Upper lobe of left lung (tissue), 6 donors: ENCODE measurements at regions not wholly inside any gene's neighbourhood (a gene's known extent, or its start where the extent isn't known, plus 50 kb on each side); places are given as distances from the start of the nearest gene placed in this dataset.

Experiments
- ATAC-seq, 2 donors: fragments of 200-7000 bp; cut with Tn5 transposase; one replicate each; pipeline ENCODE4 v1.9.1; 2022; ENCODE audit warnings: mild to moderate bottlenecking in 2 of 2, moderate library complexity in 2 of 2; ENCODE audit not compliant: low FRiP score in 2 of 2
- DNase-seq, 2 donors: peaks; one replicate each; pipeline ENCODE4 v3.0.0-alpha.2; 2019 to 2020
- H3K27ac ChIP-seq, 4 donors: fragments of 200-600 bp; sonication (generic); one replicate each; pipeline ENCODE4 v1.5.1; 2016 to 2019
- H3K27me3 ChIP-seq, 4 donors: fragments of 200-600 bp; sonication (generic); one replicate each; pipeline ENCODE4 v1.5.1; 2017 to 2019
- H3K36me3 ChIP-seq, 4 donors: fragments of 200-600 bp; sonication (generic); one replicate each; pipeline ENCODE4 v1.5.1; 2016 to 2019
- H3K4me1 ChIP-seq, 4 donors: fragments of 200-600 bp; sonication (generic); one replicate each; pipeline ENCODE4 v1.5.1; 2018 to 2019
- H3K4me3 ChIP-seq, 4 donors: fragments of 200-600 bp; sonication (generic); one replicate each; pipeline ENCODE4 v1.5.1; 2017 to 2019; ENCODE audit warnings: mild to moderate bottlenecking in 2 of 4, moderate library complexity in 1 of 4
- H3K9me3 ChIP-seq, 4 donors: fragments of 200-600 bp; sonication (generic); one replicate each; pipeline ENCODE4 v1.5.1; 2018 to 2019
- CTCF ChIP-seq, 6 experiments: fragments of 450-650 bp in 4 of 6; fragments of 200-600 bp in 2 of 6; sonication (generic) in 2 of 6; IDR thresholded peaks; one replicate each; pipeline ENCODE4 v1.5.1; 2016 to 2019; ENCODE audit warnings: antibody characterized with exemption in 6 of 6
- EP300 ChIP-seq, 4 donors: sonication (generic); formaldehyde crosslinking; IDR thresholded peaks; one replicate each; pipeline ENCODE4 v1.5.1; 2017; ENCODE audit warnings: antibody characterized with exemption in 4 of 4, control low read depth in 2 of 4
- POLR2A ChIP-seq, 4 donors: fragments of 450-650 bp; IDR thresholded peaks; one replicate each; pipeline ENCODE4 v1.5.1; 2016 to 2017; ENCODE audit warnings: antibody characterized with exemption in 4 of 4, mild to moderate bottlenecking in 2 of 4
- POLR2AphosphoS5 ChIP-seq, 2 donors: sonication (generic); formaldehyde crosslinking; IDR thresholded peaks; one replicate each; pipeline ENCODE4 v1.5.1; 2017; ENCODE audit warnings: antibody characterized with exemption in 2 of 2
- WGBS, 2 donors: methylation state at CpG; one replicate each; pipeline ENCODE4 v1.1.5; 2017 to 2018; 5-methylcytosine and 5-hydroxymethylcytosine counted together
- donor health status: DM: no; HTN: no; CAD: no; lungs with moderate emphysema.
- donor health status: DM: no; HTN: yes; CAD: no; lungs with severe emphysema.

- TF ChIP-seq CTCF (IDR thresholded peaks at IDR 0.05) (no peak), POLR2AphosphoS5 (IDR thresholded peaks at IDR 0.05) (no peak), POLR2A (IDR thresholded peaks at IDR 0.05) (no peak), EP300 (IDR thresholded peaks at IDR 0.05) (no peak)
- H3K4me3 ChIP-seq = no peak overlapping the region
- H3K4me1 ChIP-seq = no peaks in the 10 kb centered on the region
- DNase-seq (no peak), ATAC-seq (no peak)
- no peaks in the 10 kb centered on the region for H3K27me3 ChIP-seq
- no peaks in the 10 kb centered on the region for H3K9me3 ChIP-seq
- no peaks in the 10 kb centered on the region for H3K36me3 ChIP-seq
- H3K27ac ChIP-seq = no peak overlapping the region
- 79 to 84% methylated on average over 2 of the region's 2 CpGs for WGBS, 2 donors
Observed at GRCh38 chr4:66687459-66687858, 857.8 kb downstream of the CENPC start.

DNA sequence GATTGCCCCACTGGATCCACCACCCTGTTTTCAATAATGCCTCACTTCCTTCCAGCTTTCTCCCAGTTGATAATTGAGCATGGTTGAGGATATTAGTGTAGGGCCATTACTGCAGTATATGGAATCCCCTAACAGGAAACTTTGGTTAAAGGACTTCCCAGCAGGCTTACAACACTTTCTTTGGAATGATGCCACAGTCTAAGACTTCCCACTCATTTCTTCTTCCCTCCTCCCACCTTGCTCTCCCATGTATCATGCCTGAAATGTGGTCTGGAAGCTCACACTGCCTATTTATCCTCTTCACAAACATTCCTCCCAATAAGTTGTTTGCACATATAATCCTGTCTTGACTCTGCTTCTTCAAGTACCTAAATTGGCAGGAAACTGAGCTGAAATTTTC is 863.3 kb downstream of the CENPC start:
- DNase-seq (no peak), ATAC-seq (no peak)
- Histone ChIP-seq H3K4me3 (no peak overlapping the region), H3K27me3 (no peaks in the 10 kb centered on the region), H3K27ac (no peak overlapping the region), H3K4me1 (no peaks in the 10 kb centered on the region), H3K9me3 (no peaks in the 10 kb centered on the region), H3K36me3 (no peaks in the 10 kb centered on the region)
- TF ChIP-seq EP300 (IDR thresholded peaks at IDR 0.05) (no peak), POLR2A (IDR thresholded peaks at IDR 0.05) (no peak), CTCF (IDR thresholded peaks at IDR 0.05) (no peak), POLR2AphosphoS5 (IDR thresholded peaks at IDR 0.05) (no peak)

DNA sequence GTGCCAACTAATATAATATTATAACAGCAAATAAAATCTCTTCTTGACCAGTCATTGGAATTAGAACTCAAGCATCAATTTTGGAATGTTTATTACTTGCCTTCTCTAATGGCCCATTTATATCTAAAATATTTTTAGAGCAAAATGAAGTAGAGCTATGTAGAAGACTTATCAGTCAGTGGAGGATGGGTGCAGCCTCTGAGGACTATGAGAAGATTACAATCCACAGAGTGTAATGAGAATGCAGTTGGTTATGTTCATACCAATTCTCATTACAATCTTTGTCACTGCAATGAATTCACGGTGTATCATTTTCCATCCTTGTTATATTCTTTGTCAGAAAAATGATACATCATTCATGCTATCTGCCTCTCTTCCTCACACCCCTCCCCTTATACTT is 878.1 kb downstream of the CENPC start:
- H3K4me3 ChIP-seq = no peak overlapping the region
- WGBS, 2 donors = 81 to 94% methylated on average over 1 of the region's 1 CpG
- H3K27me3 ChIP-seq = no peaks in the 10 kb centered on the region
- H3K9me3 ChIP-seq = no peaks in the 10 kb centered on the region
- DNase-seq (no peak), ATAC-seq (no peak)
- H3K36me3 ChIP-seq = no peaks in the 10 kb centered on the region
- no peaks in the 10 kb centered on the region for H3K4me1 ChIP-seq
- TF ChIP-seq EP300 (IDR thresholded peaks at IDR 0.05) = no peak
- TF ChIP-seq POLR2AphosphoS5 (IDR thresholded peaks at IDR 0.05) = no peak
- TF ChIP-seq CTCF (IDR thresholded peaks at IDR 0.05) = no peak
- TF ChIP-seq POLR2A (IDR thresholded peaks at IDR 0.05) = no peak
- H3K27ac ChIP-seq = no peak overlapping the region

GRCh38 chr4:66662620-66663019 is 882.7 kb downstream of the CENPC start:
- H3K4me1 ChIP-seq = no peaks in the 10 kb centered on the region
- 71 to 89% methylated on average over 3 of the region's 3 CpGs for WGBS, 2 donors
- no peak overlapping the region for H3K27ac ChIP-seq
- H3K36me3 ChIP-seq = no peaks in the 10 kb centered on the region
- no peaks in the 10 kb centered on the region for H3K27me3 ChIP-seq
- ATAC-seq (no peak), DNase-seq (no peak)
- no peak for TF ChIP-seq POLR2AphosphoS5 (IDR thresholded peaks at IDR 0.05)
- no peak for TF ChIP-seq POLR2A (IDR thresholded peaks at IDR 0.05)
- TF ChIP-seq EP300 (IDR thresholded peaks at IDR 0.05) = no peak
- TF ChIP-seq CTCF (IDR thresholded peaks at IDR 0.05) = no peak
- H3K9me3 ChIP-seq = no peaks in the 10 kb centered on the region
- no peak overlapping the region for H3K4me3 ChIP-seq

DNA sequence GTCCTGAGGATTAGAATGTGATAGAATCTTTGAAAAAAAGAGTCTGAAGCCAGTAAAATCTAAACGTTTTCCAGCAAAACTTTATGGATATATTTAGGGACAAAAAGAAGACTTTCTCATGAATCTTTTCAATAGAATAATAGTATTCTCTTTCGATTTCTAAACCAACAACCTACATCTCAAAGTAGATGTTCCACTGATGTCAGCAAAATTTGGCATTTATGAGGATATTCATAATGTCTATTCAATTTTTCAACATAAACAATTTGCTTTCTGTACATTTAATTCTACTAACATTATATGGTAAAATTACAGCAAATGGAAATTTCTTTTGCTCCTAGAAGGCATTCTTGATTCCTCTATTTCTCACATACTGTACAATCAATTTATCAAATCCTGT is 886.5 kb downstream of the CENPC start:
- Histone ChIP-seq H3K27ac (no peak overlapping the region), H3K27me3 (no peaks in the 10 kb centered on the region), H3K9me3 (no peaks in the 10 kb centered on the region), H3K4me3 (no peak overlapping the region), H3K4me1 (no peaks in the 10 kb centered on the region), H3K36me3 (no peaks in the 10 kb centered on the region)
- ATAC-seq (no peak), DNase-seq (no peak)
- TF ChIP-seq POLR2AphosphoS5 (IDR thresholded peaks at IDR 0.05) (no peak), CTCF (IDR thresholded peaks at IDR 0.05) (no peak), EP300 (IDR thresholded peaks at IDR 0.05) (no peak), POLR2A (IDR thresholded peaks at IDR 0.05) (no peak)
- WGBS, 2 donors = 52 to 58% methylated on average over 2 of the region's 2 CpGs
